ENCODE measurements at regions not wholly inside any gene's neighbourhood (a gene's known extent, or its start where the extent isn't known, plus 50 kb on each side); places are given as distances from the start of the nearest gene placed in this dataset.

GRCh38 chr18:47745227-47745626 is 185.2 kb downstream of the SMAD2 start:
- DNase-seq = no peak
- Mint-ChIP-seq H3K4me1 (peaks cover 4 to 7% (median 7%) of the 10 kb centered on the region in 3 donors), H3K27ac (no peak overlapping the region), H3K36me3 (no peaks in the 10 kb centered on the region), H3K27me3 (peaks cover 0 to 12% of the 10 kb centered on the region in 2 donors), H3K9me3 (no peaks in the 10 kb centered on the region), H3K4me3 (no peak overlapping the region)
- H3K4me3 ChIP-seq (ENCODE audit: control insufficient read depth in 1 of 2, extremely low read depth in 1 of 2, low read length in 1 of 2) = no peak overlapping the region
- ATAC-seq (replicated peaks in 1 of 4) = no peak
- no peaks in the 10 kb centered on the region for H3K36me3 ChIP-seq (ENCODE audit: control insufficient read depth in 2 of 2, extremely low read depth in 1 of 2, insufficient read depth in 1 of 2, low read length in 1 of 2)
- 89% methylated on average over 3 of the region's 4 CpGs for WGBS (ENCODE audit: insufficient coverage)
- H3K27me3 ChIP-seq (replicated peaks in 1 of 2; ENCODE audit: control insufficient read depth in 2 of 2, extremely low read depth in 1 of 2, insufficient read depth in 2 of 2, low read length in 1 of 2) = peaks cover 0 to 28% of the 10 kb centered on the region in 2 experiments
- no peak overlapping the region for H3K27ac ChIP-seq (ENCODE audit: low read length)
- ChIA-PET CTCF (interaction anchor here in 1 of 2 donors (0.6 to 0.9 kb wide), 3 partner anchors 10 to 921 kb away, joined by 3 to 4 read pairs (median 3); no protein-coding TSS in a partner anchor), POLR2A (no interaction called here)
- H3K4me1 ChIP-seq (ENCODE audit: control insufficient read depth in 1 of 2, extremely low read depth in 1 of 2, insufficient read depth in 2 of 2, low read length in 2 of 2) = peaks cover 0 to 10% of the 10 kb centered on the region in 2 experiments
- H3K9me3 ChIP-seq = no peaks in the 10 kb centered on the region

GRCh38 chr18:47737956-47738355 is 192.5 kb downstream of the SMAD2 start:
- peaks cover 0 to 29% of the 10 kb centered on the region in 2 experiments for H3K27me3 ChIP-seq (replicated peaks in 1 of 2; ENCODE audit: control insufficient read depth in 2 of 2, extremely low read depth in 1 of 2, insufficient read depth in 2 of 2, low read length in 1 of 2)
- Mint-ChIP-seq H3K27ac (no peak overlapping the region), H3K4me1 (no peaks in the 10 kb centered on the region), H3K27me3 (peaks cover 41 to 42% of the 10 kb centered on the region in 2 donors), H3K36me3 (peaks cover 3% of the 10 kb centered on the region), H3K4me3 (no peak overlapping the region), H3K9me3 (peaks cover 0 to 5% (median 4%) of the 10 kb centered on the region in 3 donors)
- DNase-seq = no peak
- no peaks in the 10 kb centered on the region for H3K9me3 ChIP-seq
- H3K4me3 ChIP-seq (ENCODE audit: control insufficient read depth in 1 of 2, extremely low read depth in 1 of 2, low read length in 1 of 2) = no peak overlapping the region
- CTCF ChIA-PET = no interaction called here
- H3K4me1 ChIP-seq (ENCODE audit: control insufficient read depth in 1 of 2, extremely low read depth in 1 of 2, insufficient read depth in 2 of 2, low read length in 2 of 2) = no peaks in the 10 kb centered on the region
- no peak overlapping the region for H3K27ac ChIP-seq (ENCODE audit: low read length)
- ATAC-seq (replicated peaks in 1 of 4) = no peak
- WGBS (ENCODE audit: insufficient coverage) = 93% methylated on average over 2 of the region's 4 CpGs
- POLR2A ChIA-PET = no interaction called here
- H3K36me3 ChIP-seq (ENCODE audit: control insufficient read depth in 2 of 2, extremely low read depth in 1 of 2, insufficient read depth in 1 of 2, low read length in 1 of 2) = no peaks in the 10 kb centered on the region

- peaks cover 46% of the 10 kb centered on the region in 2 donors for H3K27me3 Mint-ChIP-seq
- POLR2A ChIA-PET = no interaction called here
- H3K4me3 Mint-ChIP-seq = no peak overlapping the region
- ATAC-seq (replicated peaks in 1 of 4) = no peak
- DNase-seq = no peak
- H3K9me3 Mint-ChIP-seq = peaks cover 0 to 5% (median 4%) of the 10 kb centered on the region in 3 donors
- Histone ChIP-seq H3K4me1 (ENCODE audit: control insufficient read depth in 1 of 2, extremely low read depth in 1 of 2, insufficient read depth in 2 of 2, low read length in 2 of 2) (no peaks in the 10 kb centered on the region), H3K27me3 (replicated peaks in 1 of 2; ENCODE audit: control insufficient read depth in 2 of 2, extremely low read depth in 1 of 2, insufficient read depth in 2 of 2, low read length in 1 of 2) (peaks cover 0 to 29% of the 10 kb centered on the region in 2 experiments), H3K9me3 (no peaks in the 10 kb centered on the region), H3K36me3 (ENCODE audit: control insufficient read depth in 2 of 2, extremely low read depth in 1 of 2, insufficient read depth in 1 of 2, low read length in 1 of 2) (no peaks in the 10 kb centered on the region), H3K4me3 (ENCODE audit: control insufficient read depth in 1 of 2, extremely low read depth in 1 of 2, low read length in 1 of 2) (no peak overlapping the region), H3K27ac (ENCODE audit: low read length) (no peak overlapping the region)
- H3K4me1 Mint-ChIP-seq = no peaks in the 10 kb centered on the region
- H3K27ac Mint-ChIP-seq = no peak overlapping the region
- CTCF ChIA-PET = no interaction called here
- 82% methylated on average over 7 of the region's 12 CpGs for WGBS (ENCODE audit: insufficient coverage)
- peaks cover 3% of the 10 kb centered on the region for H3K36me3 Mint-ChIP-seq
These were observed 193.1 kb downstream of the SMAD2 start for GRCh38 chr18:47737198-47737830.

GRCh38 chr18:47736376-47737140 is 193.9 kb downstream of the SMAD2 start:
- WGBS (ENCODE audit: insufficient coverage) = 55% methylated on average over 4 of the region's 5 CpGs
- Mint-ChIP-seq H3K4me1 (no peaks in the 10 kb centered on the region), H3K27ac (no peak overlapping the region), H3K36me3 (peaks cover 3% of the 10 kb centered on the region), H3K27me3 (peaks cover 48 to 51% of the 10 kb centered on the region in 2 donors), H3K9me3 (peaks cover 0 to 5% (median 4%) of the 10 kb centered on the region in 3 donors), H3K4me3 (no peak overlapping the region)
- H3K4me3 ChIP-seq (ENCODE audit: control insufficient read depth in 1 of 2, extremely low read depth in 1 of 2, low read length in 1 of 2) = no peak overlapping the region
- H3K9me3 ChIP-seq = no peaks in the 10 kb centered on the region
- H3K36me3 ChIP-seq (ENCODE audit: control insufficient read depth in 2 of 2, extremely low read depth in 1 of 2, insufficient read depth in 1 of 2, low read length in 1 of 2) = no peaks in the 10 kb centered on the region
- no peak overlapping the region for H3K27ac ChIP-seq (ENCODE audit: low read length)
- no peaks in the 10 kb centered on the region for H3K4me1 ChIP-seq (ENCODE audit: control insufficient read depth in 1 of 2, extremely low read depth in 1 of 2, insufficient read depth in 2 of 2, low read length in 2 of 2)
- DNase-seq = peak in 1 of 35 experiments; percentile 17
- ATAC-seq (replicated peaks in 1 of 4) = no peak
- CTCF ChIA-PET = no interaction called here
- POLR2A ChIA-PET = no interaction called here
- peaks cover 0 to 29% of the 10 kb centered on the region in 2 experiments for H3K27me3 ChIP-seq (replicated peaks in 1 of 2; ENCODE audit: control insufficient read depth in 2 of 2, extremely low read depth in 1 of 2, insufficient read depth in 2 of 2, low read length in 1 of 2)

- ChIA-PET CTCF (no interaction called here), POLR2A (no interaction called here)
- H3K36me3 Mint-ChIP-seq = peaks cover 3% of the 10 kb centered on the region
- 68% methylated on average over 4 of the region's 8 CpGs for WGBS (ENCODE audit: insufficient coverage)
- Histone ChIP-seq H3K4me3 (ENCODE audit: control insufficient read depth in 1 of 2, extremely low read depth in 1 of 2, low read length in 1 of 2) (no peak overlapping the region), H3K27me3 (replicated peaks in 1 of 2; ENCODE audit: control insufficient read depth in 2 of 2, extremely low read depth in 1 of 2, insufficient read depth in 2 of 2, low read length in 1 of 2) (peaks cover 0 to 40% of the 10 kb centered on the region in 2 experiments), H3K27ac (ENCODE audit: low read length) (no peak overlapping the region), H3K36me3 (ENCODE audit: control insufficient read depth in 2 of 2, extremely low read depth in 1 of 2, insufficient read depth in 1 of 2, low read length in 1 of 2) (no peaks in the 10 kb centered on the region), H3K9me3 (no peaks in the 10 kb centered on the region), H3K4me1 (ENCODE audit: control insufficient read depth in 1 of 2, extremely low read depth in 1 of 2, insufficient read depth in 2 of 2, low read length in 2 of 2) (no peaks in the 10 kb centered on the region)
- H3K9me3 Mint-ChIP-seq = peaks cover 0 to 5% (median 4%) of the 10 kb centered on the region in 3 donors
- H3K4me3 Mint-ChIP-seq = no peak overlapping the region
- DNase-seq (peak in 1 of 35 experiments; percentile 7), ATAC-seq (replicated peaks in 1 of 4) (no peak)
- no peaks in the 10 kb centered on the region for H3K4me1 Mint-ChIP-seq
- peaks cover 58% of the 10 kb centered on the region in 2 donors for H3K27me3 Mint-ChIP-seq
- no peak overlapping the region for H3K27ac Mint-ChIP-seq
These were observed 195.3 kb downstream of the SMAD2 start for GRCh38 chr18:47735041-47735702.

- 91% methylated on average over 3 of the region's 5 CpGs for WGBS (ENCODE audit: insufficient coverage)
- Mint-ChIP-seq H3K36me3 (no peaks in the 10 kb centered on the region), H3K27me3 (peaks cover 45 to 65% of the 10 kb centered on the region in 2 donors), H3K27ac (no peak overlapping the region), H3K9me3 (no peaks in the 10 kb centered on the region), H3K4me1 (no peaks in the 10 kb centered on the region), H3K4me3 (no peak overlapping the region)
- Histone ChIP-seq H3K9me3 (no peaks in the 10 kb centered on the region), H3K27me3 (replicated peaks in 1 of 2; ENCODE audit: control insufficient read depth in 2 of 2, extremely low read depth in 1 of 2, insufficient read depth in 2 of 2, low read length in 1 of 2) (peaks cover 0 to 20% of the 10 kb centered on the region in 2 experiments), H3K4me3 (ENCODE audit: control insufficient read depth in 1 of 2, extremely low read depth in 1 of 2, low read length in 1 of 2) (no peak overlapping the region), H3K4me1 (ENCODE audit: control insufficient read depth in 1 of 2, extremely low read depth in 1 of 2, insufficient read depth in 2 of 2, low read length in 2 of 2) (no peaks in the 10 kb centered on the region), H3K27ac (ENCODE audit: low read length) (no peak overlapping the region), H3K36me3 (ENCODE audit: control insufficient read depth in 2 of 2, extremely low read depth in 1 of 2, insufficient read depth in 1 of 2, low read length in 1 of 2) (no peaks in the 10 kb centered on the region)
- DNase-seq (no peak), ATAC-seq (replicated peaks in 1 of 4) (no peak)
- ChIA-PET CTCF (no interaction called here), POLR2A (no interaction called here)
These were observed 199.2 kb downstream of the SMAD2 start for GRCh38 chr18:47731276-47731675.
